GM18873 (cell line): ENCODE measurements at regions not wholly inside any gene's neighbourhood (a gene's known extent, or its start where the extent isn't known, plus 50 kb on each side); places are given as distances from the start of the nearest gene placed in this dataset.
"Not testable (repeated sequence)": the region's sequence is repeated elsewhere in the genome, so short reads cannot be mapped to it uniquely, and the experiment has no call there.

ENCODE experiments used
- ATAC-seq: cut with Tn5 transposase; IDR thresholded peaks from one replicate; pipeline ENCODE4 v1.9.1; 2021; ENCODE audit warnings: mild to moderate bottlenecking, moderate library complexity, moderate number of reproducible peaks; ENCODE audit not compliant: unreplicated experiment, low FRiP score

- no peak for ATAC-seq
Observed at GRCh38 chr3:152147748-152148147, 121.0 kb upstream of the MBNL1 start.

GRCh38 chr3:152148579-152148978 lies 120.2 kb upstream of the MBNL1 start:
- ATAC-seq, result no peak

GRCh38 chr3:152149832-152150231 lies 118.9 kb upstream of the MBNL1 start:
- no peak for ATAC-seq

GRCh38 chr3:152151216-152151876 lies 117.4 kb upstream of the MBNL1 start:
- ATAC-seq, result no peak

GRCh38 chr3:152151877-152152765 lies 116.6 kb upstream of the MBNL1 start:
- ATAC-seq, result not testable (repeated sequence)

GRCh38 chr3:152153115-152153514 lies 115.6 kb upstream of the MBNL1 start:
- not testable (repeated sequence) for ATAC-seq

GRCh38 chr3:152155246-152156020 lies 113.3 kb upstream of the MBNL1 start:
- no peak for ATAC-seq

- ATAC-seq, result no peak
Observed at GRCh38 chr3:152156880-152157279, 111.8 kb upstream of the MBNL1 start.

GRCh38 chr3:152157337-152157736 lies 111.4 kb upstream of the MBNL1 start:
- no peak for ATAC-seq

- no peak for ATAC-seq
Observed at GRCh38 chr3:152159328-152159727, 109.4 kb upstream of the MBNL1 start.

GRCh38 chr3:152160350-152161011 lies 108.2 kb upstream of the MBNL1 start:
- no peak for ATAC-seq

GRCh38 chr3:152172460-152172859 lies 96.3 kb upstream of the MBNL1 start:
- no peak for ATAC-seq

GRCh38 chr3:152173627-152174026 lies 95.1 kb upstream of the MBNL1 start:
- no peak for ATAC-seq

GRCh38 chr3:152174876-152175527 lies 93.7 kb upstream of the MBNL1 start:
- ATAC-seq, result no peak

- no peak for ATAC-seq
Observed at GRCh38 chr3:152175528-152175889, 93.2 kb upstream of the MBNL1 start.

- no peak for ATAC-seq
Observed at GRCh38 chr3:152176241-152176640, 92.5 kb upstream of the MBNL1 start.

- ATAC-seq, result no peak
Observed at GRCh38 chr3:152176998-152177397, 91.7 kb upstream of the MBNL1 start.

- peak; percentile 94 for ATAC-seq
Observed at GRCh38 chr3:152177757-152178156, 91.0 kb upstream of the MBNL1 start.

GRCh38 chr3:152183473-152183872 lies 85.3 kb upstream of the MBNL1 start:
- ATAC-seq, result peak; percentile 55
